Calu3 (cell line): ENCODE measurements at regions not wholly inside any gene's neighbourhood (a gene's known extent, or its start where the extent isn't known, plus 50 kb on each side); places are given as distances from the start of the nearest gene placed in this dataset.

ENCODE experiments used
- BruUV-seq: library from RNA; stranded (reverse); fragments of 400-500 nt; replicated peaks from 2 replicates; lab custom pipeline; 2021; lab: Mats Ljungman, UMichigan
- CTCF ChIA-PET: fragments of 300-600 bp; sonication (Branson Sonifier 250); formaldehyde crosslinking; loops from one replicate; lab custom pipeline; 2022; ENCODE audit warnings: antibody characterized with exemption; lab: Charles Lee
- DNase-seq: peaks from one replicate; pipeline ENCODE4 v3.0.0; 2022
- H3K27ac Mint-ChIP-seq: one replicate; pipeline ENCODE4 v1.8.0; 2022; ENCODE audit warnings: mixed read lengths; ENCODE audit not compliant: unreplicated experiment
- H3K27me3 Mint-ChIP-seq: one replicate; pipeline ENCODE4 v1.8.0; 2022; ENCODE audit warnings: mixed read lengths; ENCODE audit not compliant: unreplicated experiment
- H3K36me3 Mint-ChIP-seq: one replicate; pipeline ENCODE4 v1.8.0; 2022; ENCODE audit warnings: mild to moderate bottlenecking, moderate library complexity, mixed read lengths; ENCODE audit not compliant: insufficient read depth, unreplicated experiment
- H3K4me1 Mint-ChIP-seq: one replicate; pipeline ENCODE4 v1.8.0; 2022; ENCODE audit warnings: mild to moderate bottlenecking, low read depth, mixed read lengths; ENCODE audit not compliant: unreplicated experiment
- H3K4me3 Mint-ChIP-seq: one replicate; pipeline ENCODE4 v1.8.0; 2022; ENCODE audit warnings: mild to moderate bottlenecking, low read depth, moderate library complexity, mixed read lengths; ENCODE audit not compliant: unreplicated experiment
- H3K9me3 Mint-ChIP-seq: one replicate; pipeline ENCODE4 v1.8.0; 2022; ENCODE audit warnings: low read depth, mixed read lengths; ENCODE audit not compliant: unreplicated experiment
- CTCF ChIP-seq: fragments of 200-600 bp; IDR thresholded peaks from one replicate; pipeline ENCODE4 v1.8.0; 2022; ENCODE audit warnings: antibody characterized with exemption; ENCODE audit not compliant: unreplicated experiment
- intact Hi-C: fragments of 100-400 bp; cut with micrococcal nuclease; formaldehyde crosslinking; loops from one replicate; pipeline ENCODE4 v1.10.0; 2022; ENCODE audit not compliant: unreplicated experiment

GRCh38 chr13:97639236-97639635, 205.3 kb downstream of the RAP2A start:
- no TSS peak for BruUV-seq
- Mint-ChIP-seq H3K4me1 (no peaks in the 10 kb centered on the region), H3K4me3 (no peak overlapping the region), H3K9me3 (no peaks in the 10 kb centered on the region), H3K27ac (no peak overlapping the region), H3K27me3 (no peaks in the 10 kb centered on the region), H3K36me3 (no peaks in the 10 kb centered on the region)
- no peak for DNase-seq
- no peak for TF ChIP-seq CTCF
- intact Hi-C loops: no loop called here
- CTCF ChIA-PET: no interaction called here

DNA sequence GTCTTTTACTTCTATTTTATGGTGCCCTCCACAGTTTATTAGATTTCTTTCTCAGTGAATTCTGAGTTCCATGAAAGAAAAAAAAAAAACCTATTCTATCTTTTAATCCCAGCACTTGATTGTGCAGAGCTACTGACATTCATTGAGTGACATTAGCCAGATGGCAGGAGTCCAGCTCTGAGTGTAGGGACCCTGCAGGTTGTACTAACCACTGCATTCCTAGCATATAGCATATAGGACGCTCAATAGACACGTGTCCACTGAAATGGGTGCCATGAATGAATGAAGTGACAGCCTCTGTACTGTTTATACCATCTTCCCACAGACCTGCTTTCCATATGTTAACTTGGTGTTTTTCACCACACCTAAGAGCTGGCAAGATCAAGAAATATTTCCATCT, 206.3 kb downstream of the RAP2A start:
- no peaks in the 10 kb centered on the region for H3K9me3 Mint-ChIP-seq
- H3K4me3 Mint-ChIP-seq: no peak overlapping the region
- DNase-seq: no peak
- H3K4me1 Mint-ChIP-seq: no peaks in the 10 kb centered on the region
- TF ChIP-seq CTCF: no peak
- H3K36me3 Mint-ChIP-seq: no peaks in the 10 kb centered on the region
- no peak overlapping the region for H3K27ac Mint-ChIP-seq
- no peaks in the 10 kb centered on the region for H3K27me3 Mint-ChIP-seq
- CTCF ChIA-PET: no interaction called here
- intact Hi-C loops: no loop called here
- BruUV-seq: no TSS peak

DNA sequence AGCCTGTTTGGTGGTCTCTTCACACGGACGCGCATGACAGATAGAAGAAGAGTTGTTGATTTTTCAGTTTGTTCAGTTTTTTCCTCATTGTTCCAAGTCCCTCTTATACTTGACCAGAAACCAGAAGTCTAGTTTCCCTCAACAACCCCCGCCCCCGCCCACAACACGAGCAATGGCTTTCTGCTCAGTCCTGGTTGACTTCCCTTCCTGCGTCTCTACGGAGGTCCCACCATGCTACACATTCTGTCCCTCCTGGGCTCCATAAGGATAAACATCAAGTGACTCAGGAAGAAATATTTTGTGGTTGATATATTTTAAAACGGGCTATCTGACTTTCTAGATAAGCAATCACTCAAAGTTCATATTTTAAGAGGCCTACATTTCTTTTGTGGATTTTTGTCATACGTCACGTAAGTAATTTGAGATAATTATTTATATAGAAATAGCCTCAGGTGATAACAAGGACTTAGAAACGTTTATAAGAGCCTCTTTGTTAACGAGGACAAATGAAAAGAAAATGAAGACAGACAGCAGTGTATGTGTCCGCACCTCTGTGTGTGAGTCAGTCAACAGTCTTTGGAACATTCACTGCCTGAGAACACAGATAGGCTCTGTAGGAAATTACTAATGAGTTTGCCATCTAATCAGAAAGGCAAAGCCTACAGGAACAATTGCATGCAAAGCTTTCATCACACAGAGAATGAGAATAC, 214.4 kb downstream of the RAP2A start:
- no peak for TF ChIP-seq CTCF
- H3K27ac Mint-ChIP-seq: no peak overlapping the region
- no peaks in the 10 kb centered on the region for H3K27me3 Mint-ChIP-seq
- peaks cover 9% of the 10 kb centered on the region for H3K4me1 Mint-ChIP-seq
- no peak for DNase-seq
- intact Hi-C loops: no loop called here
- no peak overlapping the region for H3K4me3 Mint-ChIP-seq
- no peaks in the 10 kb centered on the region for H3K36me3 Mint-ChIP-seq
- CTCF ChIA-PET: no interaction called here
- BruUV-seq: no TSS peak
- H3K9me3 Mint-ChIP-seq: no peaks in the 10 kb centered on the region

GRCh38 chr13:97648881-97649224, 214.9 kb downstream of the RAP2A start:
- H3K36me3 Mint-ChIP-seq: no peaks in the 10 kb centered on the region
- no peaks in the 10 kb centered on the region for H3K27me3 Mint-ChIP-seq
- intact Hi-C loops: no loop called here
- BruUV-seq: no TSS peak
- CTCF ChIA-PET: no interaction called here
- H3K4me1 Mint-ChIP-seq: peaks cover 9% of the 10 kb centered on the region
- no peaks in the 10 kb centered on the region for H3K9me3 Mint-ChIP-seq
- no peak overlapping the region for H3K4me3 Mint-ChIP-seq
- no peak for DNase-seq
- H3K27ac Mint-ChIP-seq: no peak overlapping the region
- no peak for TF ChIP-seq CTCF
